Esophagus squamous epithelium (tissue), 4 donors: ENCODE measurements at regions not wholly inside any gene's neighbourhood (a gene's known extent, or its start where the extent isn't known, plus 50 kb on each side); places are given as distances from the start of the nearest gene placed in this dataset.

Experiments
- POLR2A ChIP-seq, 4 donors: fragments of 450-650 bp; IDR thresholded peaks; one replicate each; pipeline ENCODE4 v1.6.1; 2017; ENCODE audit warnings: antibody characterized with exemption in 4 of 4, mild to moderate bottlenecking in 4 of 4, moderate library complexity in 3 of 4
- TF ChIP-seq, protein P1 (sequence below), 6 experiments: fragments of 450-650 bp in 4 of 6; fragments of 200-600 bp in 2 of 6; sonication (generic) in 2 of 6; IDR thresholded peaks; one replicate each; pipeline ENCODE4 v1.5.1; 2016 to 2019; ENCODE audit warnings: antibody characterized with exemption in 6 of 6, mild to moderate bottlenecking in 4 of 6, moderate library complexity in 4 of 6

- TF ChIP-seq, protein P1, sequence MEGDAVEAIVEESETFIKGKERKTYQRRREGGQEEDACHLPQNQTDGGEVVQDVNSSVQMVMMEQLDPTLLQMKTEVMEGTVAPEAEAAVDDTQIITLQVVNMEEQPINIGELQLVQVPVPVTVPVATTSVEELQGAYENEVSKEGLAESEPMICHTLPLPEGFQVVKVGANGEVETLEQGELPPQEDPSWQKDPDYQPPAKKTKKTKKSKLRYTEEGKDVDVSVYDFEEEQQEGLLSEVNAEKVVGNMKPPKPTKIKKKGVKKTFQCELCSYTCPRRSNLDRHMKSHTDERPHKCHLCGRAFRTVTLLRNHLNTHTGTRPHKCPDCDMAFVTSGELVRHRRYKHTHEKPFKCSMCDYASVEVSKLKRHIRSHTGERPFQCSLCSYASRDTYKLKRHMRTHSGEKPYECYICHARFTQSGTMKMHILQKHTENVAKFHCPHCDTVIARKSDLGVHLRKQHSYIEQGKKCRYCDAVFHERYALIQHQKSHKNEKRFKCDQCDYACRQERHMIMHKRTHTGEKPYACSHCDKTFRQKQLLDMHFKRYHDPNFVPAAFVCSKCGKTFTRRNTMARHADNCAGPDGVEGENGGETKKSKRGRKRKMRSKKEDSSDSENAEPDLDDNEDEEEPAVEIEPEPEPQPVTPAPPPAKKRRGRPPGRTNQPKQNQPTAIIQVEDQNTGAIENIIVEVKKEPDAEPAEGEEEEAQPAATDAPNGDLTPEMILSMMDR (IDR thresholded peaks at IDR 0.05) = no peak
- no peak for TF ChIP-seq POLR2A (IDR thresholded peaks at IDR 0.05)
These were observed 314.4 kb downstream of the PLK2 start for GRCh38 chr5:58145397-58145934.
